IMR-90 (cell line): ENCODE measurements at regions not wholly inside any gene's neighbourhood (a gene's known extent, or its start where the extent isn't known, plus 50 kb on each side); places are given as distances from the start of the nearest gene placed in this dataset.
"Not testable (repeated sequence)": the region's sequence is repeated elsewhere in the genome, so short reads cannot be mapped to it uniquely, and the experiment has no call there.

Experiments used
- ATAC-seq: fragments of 200-7000 bp; cut with Tn5 transposase; 2 replicates; pipeline ENCODE4 v1.9.1; 2020; ENCODE audit warnings: low read depth, mild to moderate bottlenecking, moderate library complexity
- BruUV-seq: library from RNA; stranded (reverse); fragments of 400-500 nt; replicated peaks from 2 replicates; lab custom pipeline; 2021; lab: Mats Ljungman, UMichigan
- CTCF ChIA-PET: fragments of 300-600 bp; formaldehyde crosslinking; extraction: SDS; loops from one replicate; lab custom pipeline; 2021; ENCODE audit warnings: antibody characterized with exemption; lab: Yijun Ruan, JAX
- POLR2A ChIA-PET: fragments of 300-600 bp; sonication (Branson Sonifier 250); formaldehyde crosslinking; loops from one replicate; lab custom pipeline; 2022; ENCODE audit warnings: antibody characterized with exemption; ENCODE audit not compliant: unreplicated experiment; lab: Charles Lee
- DNase-seq: peaks from one replicate; pipeline ENCODE4 v3.0.0; 2013
- H2AFZ ChIP-seq: replicated peaks from 2 replicates; pipeline ENCODE3; 2013; ENCODE audit warnings: low read length, mild to moderate bottlenecking; ENCODE audit not compliant: poor library complexity
- H2AK5ac ChIP-seq: 2 replicates; pipeline ENCODE4 v1.6.1; 2013; ENCODE audit warnings: low read depth, low read length, inconsistent platforms
- H2AK9ac ChIP-seq: replicated peaks from 2 replicates; pipeline ENCODE3; 2013; ENCODE audit warnings: mild to moderate bottlenecking, low read depth, low read length, moderate library complexity; ENCODE audit not compliant: poor library complexity
- H2BK120ac ChIP-seq: 2 replicates; pipeline ENCODE4 v1.6.1; 2013; ENCODE audit warnings: low read depth, low read length, inconsistent platforms
- H2BK15ac ChIP-seq: 3 replicates; pipeline ENCODE4 v1.6.1; 2013; ENCODE audit warnings: low read depth, low read length, inconsistent platforms
- H2BK20ac ChIP-seq: 2 replicates; pipeline ENCODE4 v1.6.1; 2013; ENCODE audit warnings: low read depth, mild to moderate bottlenecking, inconsistent platforms, low read length, moderate library complexity
- H2BK5ac ChIP-seq: 2 replicates; pipeline ENCODE4 v1.6.1; 2013; ENCODE audit warnings: mild to moderate bottlenecking, low read depth, low read length, inconsistent platforms; ENCODE audit not compliant: poor library complexity, severe bottlenecking
- H3K14ac ChIP-seq: replicated peaks from 2 replicates; pipeline ENCODE4 v1.6.1; 2013; ENCODE audit warnings: low read depth, low read length, inconsistent platforms
- H3K18ac ChIP-seq: 2 replicates; pipeline ENCODE4 v1.6.1; 2013; ENCODE audit warnings: low read depth, low read length, control low read depth
- H3K23ac ChIP-seq: 2 replicates; pipeline ENCODE4 v1.6.1; 2013; ENCODE audit warnings: low read depth, low read length, inconsistent platforms
- H3K27ac ChIP-seq: 2 replicates; pipeline ENCODE4 v1.5.1; 2013; ENCODE audit warnings: mild to moderate bottlenecking, control low read depth, low read length; ENCODE audit not compliant: insufficient read depth
- H3K27me3 ChIP-seq: 2 replicates; pipeline ENCODE4 v1.6.1; 2013; ENCODE audit warnings: low read length; ENCODE audit not compliant: control insufficient read depth, insufficient read depth
- H3K36me3 ChIP-seq: 2 replicates; pipeline ENCODE4 v1.6.1; 2013; ENCODE audit warnings: low read length, mixed read lengths; ENCODE audit not compliant: control insufficient read depth, insufficient read depth
- H3K4ac ChIP-seq: 2 replicates; pipeline ENCODE4 v1.6.1; 2013; ENCODE audit warnings: low read depth, low read length, inconsistent platforms
- H3K4me1 ChIP-seq: 2 replicates; pipeline ENCODE4 v1.6.1; 2013; ENCODE audit warnings: low read length, mixed read lengths; ENCODE audit not compliant: control insufficient read depth, insufficient read depth
- H3K4me2 ChIP-seq: 2 replicates; pipeline ENCODE4 v1.6.1; 2013; ENCODE audit warnings: low read depth, mild to moderate bottlenecking, control low read depth, low read length, moderate library complexity
- H3K4me3 ChIP-seq: 2 replicates; pipeline ENCODE4 v1.5.1; 2013; ENCODE audit warnings: low read depth, mild to moderate bottlenecking, control low read depth, low read length, moderate library complexity; ENCODE audit not compliant: insufficient read depth
- H3K56ac ChIP-seq: 2 replicates; pipeline ENCODE4 v1.6.1; 2013; ENCODE audit warnings: low read length, inconsistent platforms; ENCODE audit not compliant: insufficient read depth; ENCODE audit errors: extremely low read depth
- H3K79me1 ChIP-seq, 2 experiments: 2 replicates each; pipeline ENCODE4 v1.6.1; 2013; ENCODE audit warnings: low read length in 2 of 2, inconsistent platforms in 1 of 2, low read depth in 1 of 2
- H3K9ac ChIP-seq: 2 replicates; pipeline ENCODE4 v1.6.1; 2013; ENCODE audit warnings: low read depth, low read length, control low read depth
- H3K9me1 ChIP-seq: 2 replicates; pipeline ENCODE4 v1.6.1; 2013; ENCODE audit warnings: low read length, inconsistent platforms; ENCODE audit not compliant: insufficient read depth
- H3K9me3 ChIP-seq: 2 replicates; pipeline ENCODE4 v1.6.1; 2013; ENCODE audit warnings: low read length; ENCODE audit not compliant: control insufficient read depth, insufficient read depth
- H4K20me1 ChIP-seq: 2 replicates; pipeline ENCODE4 v1.6.1; 2013; ENCODE audit warnings: low read length, inconsistent platforms; ENCODE audit not compliant: insufficient read depth
- H4K5ac ChIP-seq: 2 replicates; pipeline ENCODE4 v1.6.1; 2013; ENCODE audit warnings: mild to moderate bottlenecking, low read depth, low read length, control low read depth
- H4K8ac ChIP-seq, 2 experiments: 2 replicates each; pipeline ENCODE4 v1.6.1; 2013; ENCODE audit warnings: low read depth in 2 of 2, low read length in 2 of 2, control low read depth in 1 of 2, inconsistent platforms in 1 of 2
- H4K91ac ChIP-seq: 2 replicates; pipeline ENCODE4 v1.6.1; 2013; ENCODE audit warnings: low read depth, low read length, inconsistent platforms; ENCODE audit not compliant: insufficient read depth
- CEBPB ChIP-seq: IDR thresholded peaks from 2 replicates; pipeline ENCODE4 v1.6.1; 2012; ENCODE audit warnings: low read depth, low read length, improper control_type of control experiment
- ELK1 ChIP-seq: fragments of 150-350 bp; IDR thresholded peaks from 2 replicates; pipeline ENCODE4 v1.6.1; 2016; ENCODE audit warnings: low read depth, mild to moderate bottlenecking, low read length, moderate library complexity, borderline replicate concordance
- FOS ChIP-seq: fragments of 150-350 bp; IDR thresholded peaks from 2 replicates; pipeline ENCODE4 v1.6.1; 2016; ENCODE audit warnings: low read depth, low read length
- MAFK ChIP-seq: IDR thresholded peaks from 2 replicates; pipeline ENCODE4 v1.6.1; 2012; ENCODE audit warnings: low read depth, low read length, improper control_type of control experiment
- MAZ ChIP-seq: IDR thresholded peaks from 2 replicates; pipeline ENCODE4 v1.6.1; 2012; ENCODE audit warnings: low read depth, mild to moderate bottlenecking, low read length, improper control_type of control experiment, moderate library complexity, borderline replicate concordance
- MXI1 ChIP-seq: IDR thresholded peaks from 2 replicates; pipeline ENCODE4 v1.6.1; 2012; ENCODE audit warnings: low read depth, mild to moderate bottlenecking, low read length, moderate library complexity, borderline replicate concordance
- NFE2L2 ChIP-seq: fragments of 150-350 bp; IDR thresholded peaks from 2 replicates; pipeline ENCODE4 v1.6.1; 2016; ENCODE audit warnings: low read depth, mild to moderate bottlenecking, low read length
- POLR2A ChIP-seq: IDR thresholded peaks from 2 replicates; pipeline ENCODE4 v1.6.1; 2012; ENCODE audit warnings: mild to moderate bottlenecking, low read depth, low read length
- RAD21 ChIP-seq: IDR thresholded peaks from 2 replicates; pipeline ENCODE4 v1.6.1; 2012; ENCODE audit warnings: low read length, improper control_type of control experiment
- RFX5 ChIP-seq: IDR thresholded peaks from 2 replicates; pipeline ENCODE4 v1.8.0; 2012; ENCODE audit warnings: low read depth, mild to moderate bottlenecking, low read length, moderate library complexity
- WGBS, 2 experiments: methylation state at CpG; one replicate each; pipeline versions ENCODE4 v1.1.5 to v1.1.7; 2013; ENCODE audit warnings: missing lambda C conversion rate in 2 of 2; ENCODE audit not compliant: insufficient read length in 1 of 2; ENCODE audit errors: extremely low coverage in 2 of 2; 5-methylcytosine and 5-hydroxymethylcytosine counted together
- dilution Hi-C: fragments of 300-500 bp; cut with HindIII; formaldehyde crosslinking; loops from one replicate; pipeline ENCODE4 v1.14.3; 2018; ENCODE audit warnings: low sequenced_read_pairs; ENCODE audit not compliant: unreplicated experiment
- in situ Hi-C: fragments of 300-500 bp; cut with MboI; formaldehyde crosslinking; loops from 3 replicates; pipeline ENCODE4 v1.14.3; 2019; ENCODE audit warnings: low sequenced_read_pairs, inconsistent platforms, mixed read lengths
- intact Hi-C: fragments of 100-400 bp; cut with micrococcal nuclease; formaldehyde crosslinking; loops from 2 replicates; pipeline ENCODE4 v1.10.0; 2022

GRCh38 chr14:106163316-106163715, 636.9 kb downstream of the TMEM121 start:
- H3K4me3 ChIP-seq, result no peak overlapping the region
- no peaks in the 10 kb centered on the region for H4K20me1 ChIP-seq
- WGBS, 2 experiments, result no CpG with 5 or more reads among the region's 3 CpGs
- ATAC-seq, result no peak
- H3K4me1 ChIP-seq, result no peaks in the 10 kb centered on the region
- no peak overlapping the region for H2BK120ac ChIP-seq
- H2BK5ac ChIP-seq, result no peak overlapping the region
- H4K5ac ChIP-seq, result no peak overlapping the region
- no peak overlapping the region for H3K27ac ChIP-seq
- H3K56ac ChIP-seq, result no peak overlapping the region
- no peaks in the 10 kb centered on the region for H3K9me1 ChIP-seq
- no peak overlapping the region for H2AK9ac ChIP-seq
- H2AK5ac ChIP-seq, result no peak overlapping the region
- ChIA-PET POLR2A (no interaction called here), CTCF (no interaction called here)
- DNase-seq, result no peak
- peaks cover 6% of the 10 kb centered on the region; the same call in 1 of the 2 replicates for H3K9me3 ChIP-seq
- no peak overlapping the region for H4K8ac ChIP-seq
- no peak overlapping the region for H4K91ac ChIP-seq
- dilution Hi-C loops (no loop called here), in situ Hi-C loops (no loop called here), intact Hi-C loops (no loop called here)
- no peaks in the 10 kb centered on the region for H3K79me1 ChIP-seq
- no peak overlapping the region for H2BK20ac ChIP-seq
- no peak overlapping the region for H3K4ac ChIP-seq
- no peak overlapping the region for H2BK15ac ChIP-seq
- H3K18ac ChIP-seq, result no peak overlapping the region
- no peak for TF ChIP-seq MAFK
- no peak for TF ChIP-seq RAD21
- TF ChIP-seq ELK1, result no peak
- TF ChIP-seq CEBPB, result no peak
- TF ChIP-seq NFE2L2, result no peak
- TF ChIP-seq MAZ, result no peak
- TF ChIP-seq FOS, result no peak
- no peak for TF ChIP-seq MXI1
- TF ChIP-seq POLR2A, result no peak
- TF ChIP-seq RFX5, result no peak
- no peak overlapping the region for H3K9ac ChIP-seq
- no TSS peak for BruUV-seq
- no peak overlapping the region for H3K23ac ChIP-seq
- no peak overlapping the region for H2AFZ ChIP-seq
- no peaks in the 10 kb centered on the region for H3K27me3 ChIP-seq
- no peaks in the 10 kb centered on the region for H3K36me3 ChIP-seq
- no peak overlapping the region for H3K4me2 ChIP-seq
- H3K14ac ChIP-seq, result no peak overlapping the region

GRCh38 chr14:106163812-106164211, 637.4 kb downstream of the TMEM121 start:
- ATAC-seq, H3K9me1 ChIP-seq: not testable (repeated sequence)

More at GRCh38 chr14:106163812-106164211, 637.4 kb downstream of the TMEM121 start:
- H3K9ac ChIP-seq, BruUV-seq, H4K91ac ChIP-seq, H3K27ac ChIP-seq, intact Hi-C loops, H3K18ac ChIP-seq, H2AK5ac ChIP-seq, H3K56ac ChIP-seq, H4K8ac ChIP-seq, H2AFZ ChIP-seq, H2BK120ac ChIP-seq, H3K79me1 ChIP-seq, H4K20me1 ChIP-seq, H3K4ac ChIP-seq, H3K14ac ChIP-seq, POLR2A ChIA-PET, H3K23ac ChIP-seq, H2AK9ac ChIP-seq, H2BK5ac ChIP-seq, DNase-seq, dilution Hi-C loops, H4K5ac ChIP-seq, H3K36me3 ChIP-seq, H3K4me2 ChIP-seq, CTCF ChIA-PET, H2BK20ac ChIP-seq, H3K4me3 ChIP-seq, H2BK15ac ChIP-seq, H3K4me1 ChIP-seq, H3K9me3 ChIP-seq, in situ Hi-C loops, H3K27me3 ChIP-seq: not testable (repeated sequence)
- WGBS, 2 experiments, result 60% methylated on average over 1 of the region's 3 CpGs; no CpG with 5 or more reads in 1 of the 2 experiments
